CD4-positive, alpha-beta memory T cell (primary cell): ENCODE measurements at regions not wholly inside any gene's neighbourhood (a gene's known extent, or its start where the extent isn't known, plus 50 kb on each side); places are given as distances from the start of the nearest gene placed in this dataset.
A peak's percentile ranks its signal among the peaks of the same experiment; 100 is the strongest.

Experiments used
- CTCF ChIA-PET: fragments of 350-600 bp; sonication (Branson Sonifier 250); formaldehyde crosslinking; loops from one replicate; lab custom pipeline; 2021; ENCODE audit warnings: inconsistent platforms; ENCODE audit not compliant: partially characterized antibody; lab: Charles Lee
- POLR2A ChIA-PET: fragments of 350-600 bp; sonication (Branson Sonifier 250); formaldehyde crosslinking; loops from one replicate; lab custom pipeline; 2021; ENCODE audit not compliant: partially characterized antibody; lab: Charles Lee
- DNase-seq, 5 donors: peaks; one replicate each; pipeline versions ENCODE4 v3.0.0 to v3.0.0-alpha.2; 2020 to 2022; ENCODE audit warnings: mixed read lengths in 1 of 5
- H3K27ac ChIP-seq: one replicate; pipeline ENCODE4 v1.7.0; 2013; ENCODE audit warnings: low read depth, low read length
- H3K27me3 ChIP-seq: 2 replicates; pipeline ENCODE4 v1.7.0; 2013; ENCODE audit warnings: mild to moderate bottlenecking, low read length, moderate library complexity; ENCODE audit not compliant: insufficient read depth
- H3K36me3 ChIP-seq: 2 replicates; pipeline ENCODE4 v1.7.0; 2013; ENCODE audit warnings: mild to moderate bottlenecking, low read length, moderate library complexity; ENCODE audit not compliant: insufficient read depth
- H3K4me1 ChIP-seq: 2 replicates; pipeline ENCODE4 v1.7.0; 2013; ENCODE audit warnings: mild to moderate bottlenecking, low read length, moderate library complexity; ENCODE audit not compliant: insufficient read depth
- H3K4me3 ChIP-seq, 2 donors: one replicate each; pipeline ENCODE4 v1.7.0; 2013; ENCODE audit warnings: low read length in 2 of 2, mild to moderate bottlenecking in 1 of 2
- H3K9me3 ChIP-seq, 2 donors: one replicate each; pipeline ENCODE4 v1.7.0; 2013; ENCODE audit warnings: low read length in 2 of 2, control low read depth in 1 of 2; ENCODE audit not compliant: control insufficient read depth in 1 of 2
- H3K27ac Mint-ChIP-seq, 7 donors: one replicate each; pipeline ENCODE4 v1.8.0; 2020 to 2021; ENCODE audit warnings: mixed read lengths in 7 of 7, mild to moderate bottlenecking in 6 of 7, inconsistent platforms in 3 of 7, moderate library complexity in 3 of 7
- H3K27me3 Mint-ChIP-seq, 2 donors: one replicate each; pipeline ENCODE4 v1.8.0; 2020 to 2021; ENCODE audit warnings: mixed read lengths in 2 of 2
- H3K36me3 Mint-ChIP-seq, 2 donors: one replicate each; pipeline ENCODE4 v1.8.0; 2020 to 2021; ENCODE audit warnings: mixed read lengths in 2 of 2, inconsistent platforms in 1 of 2, mild to moderate bottlenecking in 1 of 2
- H3K4me1 Mint-ChIP-seq, 4 donors: one replicate each; pipeline ENCODE4 v1.8.0; 2020 to 2021; ENCODE audit warnings: mixed read lengths in 4 of 4, mild to moderate bottlenecking in 1 of 4
- H3K4me3 Mint-ChIP-seq, 8 donors: one replicate each; pipeline ENCODE4 v1.8.0; 2020 to 2021; ENCODE audit warnings: mixed read lengths in 8 of 8, mild to moderate bottlenecking in 7 of 8, moderate library complexity in 6 of 8, inconsistent platforms in 3 of 8
- H3K9me3 Mint-ChIP-seq, 8 donors: one replicate each; pipeline ENCODE4 v1.8.0; 2020 to 2021; ENCODE audit warnings: mixed read lengths in 8 of 8, mild to moderate bottlenecking in 5 of 8, inconsistent platforms in 3 of 8, moderate library complexity in 1 of 8
- intact Hi-C: fragments of 100-400 bp; cut with micrococcal nuclease; formaldehyde crosslinking; loops from one replicate; pipeline ENCODE4 v1.15.1; 2023

DNA sequence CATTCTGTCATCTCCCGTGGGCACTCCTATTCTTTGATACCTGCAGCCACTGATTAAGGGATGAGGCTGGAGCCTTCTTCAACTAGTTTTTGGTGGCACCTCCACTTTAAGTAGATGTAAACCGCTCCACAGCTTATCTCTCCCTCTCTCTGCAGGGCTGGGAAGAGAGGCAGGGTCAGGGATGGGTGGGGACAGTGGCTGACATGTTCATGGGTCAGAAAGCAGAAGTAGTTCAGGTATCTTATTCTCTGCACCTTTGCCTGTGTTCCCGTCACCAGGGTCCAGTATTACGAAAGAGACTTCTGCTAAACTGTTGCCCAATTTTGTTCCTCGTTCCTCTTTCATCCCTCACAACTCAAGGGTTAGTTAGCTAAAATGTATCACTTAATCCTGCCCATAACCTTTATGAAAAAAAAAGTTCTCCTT, 51.7 kb upstream of the EDEM3 start:
- no peak overlapping the region for H3K4me3 Mint-ChIP-seq
- ChIA-PET CTCF (interaction anchor here (0.7 to 12.7 kb wide), 26 partner anchors 9 to 889 kb away, joined by 3 to 506 read pairs (median 6); partner anchors contain the start of gene NIBAN1), POLR2A (interaction anchor here (0.6 to 1.6 kb wide), 5 partner anchors 48 to 168 kb away, joined by 3 to 8 read pairs (median 4); partner anchors contain the start of gene NIBAN1)
- peak overlapping the region; percentile 24 to 94 (median 52) for H3K27ac Mint-ChIP-seq
- no peak for DNase-seq
- H3K27me3 Mint-ChIP-seq, result no peaks in the 10 kb centered on the region
- H3K4me1 Mint-ChIP-seq, result peaks cover 4 to 7% (median 5%) of the 10 kb centered on the region in 4 donors
- no peaks in the 10 kb centered on the region for H3K9me3 Mint-ChIP-seq
- H3K4me3 ChIP-seq, result no peak overlapping the region
- no peaks in the 10 kb centered on the region for H3K27me3 ChIP-seq
- peaks cover 28 to 47% of the 10 kb centered on the region in 2 donors for H3K36me3 Mint-ChIP-seq
- H3K36me3 ChIP-seq, result peaks cover 5% of the 10 kb centered on the region
- H3K4me1 ChIP-seq, result no peaks in the 10 kb centered on the region
- H3K27ac ChIP-seq, result no peak overlapping the region
- intact Hi-C loops, result loop anchor here (5.0 to 10.0 kb wide), 5 partner anchors 49 to 1408 kb away; partner anchors contain the start of genes SWT1 and TRMT1L
- H3K9me3 ChIP-seq, result no peaks in the 10 kb centered on the region

DNA sequence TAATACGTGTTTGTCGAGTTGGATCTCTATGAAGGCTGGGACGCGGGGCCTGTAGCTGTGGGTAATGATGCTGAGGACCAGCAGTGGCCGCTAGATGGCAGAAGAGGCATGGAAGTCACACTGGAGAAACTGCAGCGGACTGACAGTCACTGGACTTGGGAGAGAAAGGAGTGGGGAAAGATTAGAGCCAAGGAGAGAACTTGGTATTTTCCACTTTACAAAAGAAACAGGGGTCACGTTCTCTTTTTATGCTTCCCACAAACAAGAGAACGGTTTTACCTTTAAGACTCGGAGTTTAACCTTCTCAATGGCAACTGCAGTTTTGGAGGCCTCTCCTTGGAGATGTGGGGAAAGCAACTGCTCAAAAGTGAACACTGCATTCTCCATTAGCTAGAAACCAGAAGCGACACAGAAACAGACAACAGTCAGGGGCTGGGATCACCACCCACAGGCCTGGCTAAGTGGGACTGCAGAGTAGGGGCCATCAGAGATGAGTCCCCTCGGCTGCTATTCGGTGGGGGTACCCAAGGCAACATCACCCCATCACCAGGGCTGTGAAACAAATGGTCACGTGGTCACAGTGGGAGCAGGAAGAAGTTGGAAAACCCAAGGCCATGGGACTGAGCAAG, 51.1 kb upstream of the EDEM3 start:
- POLR2A ChIA-PET, result interaction anchor here (0.6 to 1.6 kb wide), 7 partner anchors 122 to 346 kb away, joined by 3 to 12 read pairs (median 4); partner anchors contain the start of gene NIBAN1

More for the DNA sequence above, 51.1 kb upstream of the EDEM3 start:
- Histone ChIP-seq H3K4me3 (no peak overlapping the region), H3K4me1 (no peaks in the 10 kb centered on the region), H3K9me3 (no peaks in the 10 kb centered on the region), H3K27ac (no peak overlapping the region), H3K36me3 (peaks cover 5% of the 10 kb centered on the region), H3K27me3 (no peaks in the 10 kb centered on the region)
- CTCF ChIA-PET, result interaction anchor here (0.6 to 12.7 kb wide), 48 partner anchors 9 to 890 kb away, joined by 3 to 506 read pairs (median 4); partner anchors contain the start of genes EDEM3, NIBAN1 and RNF2
- peak overlapping the region; percentile 53 to 94 (median 86) for H3K27ac Mint-ChIP-seq
- no peaks in the 10 kb centered on the region for H3K27me3 Mint-ChIP-seq
- DNase-seq, result peak; percentile 76 to 80 (median 78)
- no peak overlapping the region for H3K4me3 Mint-ChIP-seq
- H3K4me1 Mint-ChIP-seq, result peaks cover 4 to 7% (median 5%) of the 10 kb centered on the region in 4 donors
- H3K9me3 Mint-ChIP-seq, result no peaks in the 10 kb centered on the region
- H3K36me3 Mint-ChIP-seq, result peaks cover 31 to 51% of the 10 kb centered on the region in 2 donors
- intact Hi-C loops, result loop anchor here (1.0 to 10.0 kb wide), 8 partner anchors 48 to 1409 kb away; partner anchors contain the start of genes SWT1 and TRMT1L
